Keratinocyte (primary cell): ENCODE measurements at regions not wholly inside any gene's neighbourhood (a gene's known extent, or its start where the extent isn't known, plus 50 kb on each side); places are given as distances from the start of the nearest gene placed in this dataset.

Experiments
- DNase-seq: peaks from one replicate; pipeline ENCODE4 v3.0.0-alpha.2; 2011; ENCODE audit warnings: low read depth, missing footprints, low spot score
- FAIRE-seq: peaks from 2 replicates; lab custom pipeline; 2011; peaks lifted over from hg19 to GRCh38; lab: Jason Lieb, UNC
- H2AFZ ChIP-seq: 2 replicates; pipeline ENCODE4 v1.6.0; 2012; ENCODE audit warnings: low read length, control low read depth, inconsistent platforms; ENCODE audit not compliant: control insufficient read depth
- H3K27ac ChIP-seq: 2 replicates; pipeline ENCODE4 v1.5.1; 2011; ENCODE audit warnings: low read length; ENCODE audit not compliant: control insufficient read depth, insufficient read depth
- H3K27me3 ChIP-seq: 3 replicates; pipeline ENCODE4 v1.6.0; 2011; ENCODE audit warnings: low read length; ENCODE audit not compliant: control insufficient read depth, insufficient read depth; ENCODE audit errors: extremely low read depth
- H3K36me3 ChIP-seq, 2 experiments: 2 replicates in 1 of 2; 3 replicates in 1 of 2; pipeline ENCODE4 v1.5.1; 2011; ENCODE audit warnings: low read length in 2 of 2, mild to moderate bottlenecking in 1 of 2; ENCODE audit not compliant: control insufficient read depth in 2 of 2, insufficient read depth in 2 of 2; ENCODE audit errors: extremely low read depth in 1 of 2
- H3K4me1 ChIP-seq: 3 replicates; pipeline ENCODE4 v1.5.1; 2011; ENCODE audit warnings: low read length; ENCODE audit not compliant: control insufficient read depth, insufficient read depth; ENCODE audit errors: extremely low read depth
- H3K4me2 ChIP-seq: 3 replicates; pipeline ENCODE4 v1.6.0; 2011; ENCODE audit warnings: low read depth, low read length; ENCODE audit not compliant: control insufficient read depth, insufficient read depth; ENCODE audit errors: extremely low read depth
- H3K4me3 ChIP-seq, 3 experiments: fragments of 200-600 bp in 1 of 3; sonication (generic) in 1 of 3; 2 replicates in 2 of 3; 3 replicates in 1 of 3; pipeline ENCODE4 v1.5.1; 2011 to 2016; ENCODE audit warnings: low read length in 3 of 3, mild to moderate bottlenecking in 3 of 3, control low read depth in 2 of 3, inconsistent platforms in 1 of 3, low read depth in 1 of 3, mixed read lengths in 1 of 3, mixed run types in 1 of 3, moderate library complexity in 1 of 3; ENCODE audit not compliant: control insufficient read depth in 2 of 3, insufficient read depth in 2 of 3; ENCODE audit errors: extremely low read depth in 1 of 3
- H3K79me2 ChIP-seq: 2 replicates; pipeline ENCODE4 v1.6.0; 2012; ENCODE audit warnings: low read length; ENCODE audit not compliant: control insufficient read depth, insufficient read depth
- H3K9ac ChIP-seq: 3 replicates; pipeline ENCODE4 v1.6.0; 2011; ENCODE audit warnings: low read length; ENCODE audit not compliant: control insufficient read depth, insufficient read depth; ENCODE audit errors: extremely low read depth
- H3K9me1 ChIP-seq: 3 replicates; pipeline ENCODE4 v1.6.0; 2011; ENCODE audit warnings: low read length; ENCODE audit not compliant: control insufficient read depth, insufficient read depth; ENCODE audit errors: extremely low read depth
- H3K9me3 ChIP-seq: 2 replicates; pipeline ENCODE4 v1.5.1; 2012; ENCODE audit warnings: low read depth, low read length; ENCODE audit not compliant: control insufficient read depth
- H4K20me1 ChIP-seq: 3 replicates; pipeline ENCODE4 v1.6.0; 2011; ENCODE audit warnings: low read length; ENCODE audit not compliant: control insufficient read depth, insufficient read depth; ENCODE audit errors: extremely low read depth
- EZH2 ChIP-seq: IDR thresholded peaks from one replicate; pipeline ENCODE4 v1.6.1; 2012; ENCODE audit warnings: inconsistent platforms, mild to moderate bottlenecking, low read length, moderate library complexity
- dilution Hi-C: fragments of 300-500 bp; cut with MboI; formaldehyde crosslinking; loops from one replicate; pipeline ENCODE4 v1.7.0; 2020; ENCODE audit warnings: low sequenced_read_pairs; ENCODE audit not compliant: extremely low pct_ligation_motif_present
- TF ChIP-seq, protein P1 (sequence below), 3 experiments: IDR thresholded peaks in 1 of 3; conservative IDR thresholded peaks in 1 of 3; optimal IDR thresholded peaks in 1 of 3; 2 replicates in 2 of 3; 3 replicates in 1 of 3; pipeline versions ENCODE3 to v1.5.1; 2011; ENCODE audit warnings: low read length in 3 of 3, mild to moderate bottlenecking in 3 of 3, moderate library complexity in 2 of 3, control low read depth in 1 of 3, inconsistent platforms in 1 of 3; ENCODE audit not compliant: insufficient read depth in 2 of 3; ENCODE audit errors: extremely low read depth in 1 of 3

DNA sequence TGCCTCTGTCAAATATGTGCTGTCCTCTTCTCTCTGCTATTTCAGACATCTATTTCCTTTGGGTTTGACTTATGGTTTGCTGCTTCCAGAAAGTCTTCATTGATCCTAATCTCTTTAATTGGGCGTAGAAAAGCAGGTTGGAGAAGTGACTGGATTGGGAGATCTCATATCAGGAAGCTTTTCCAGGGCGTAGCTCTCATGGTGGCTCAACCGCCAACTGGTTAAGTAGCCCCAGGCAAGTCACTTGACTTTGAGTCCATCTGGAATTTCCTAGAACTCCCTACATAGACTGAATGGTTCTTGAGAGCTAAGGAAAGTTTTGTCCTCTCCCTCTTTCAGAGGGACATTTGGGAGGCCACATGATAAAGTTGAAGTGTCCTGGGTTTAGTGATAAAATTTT, 192.3 kb upstream of the GLRA1 start:
- no peaks in the 10 kb centered on the region for H3K36me3 ChIP-seq
- no peak overlapping the region for H3K27ac ChIP-seq
- DNase-seq: no peak
- H3K4me2 ChIP-seq: no peak overlapping the region
- H3K9ac ChIP-seq: no peak overlapping the region
- H3K9me1 ChIP-seq: no peaks in the 10 kb centered on the region
- TF ChIP-seq EZH2: no peak
- no peak overlapping the region for H3K4me3 ChIP-seq
- no peaks in the 10 kb centered on the region for H3K4me1 ChIP-seq
- no peak for FAIRE-seq
- no peaks in the 10 kb centered on the region for H3K27me3 ChIP-seq
- H4K20me1 ChIP-seq: no peaks in the 10 kb centered on the region
- no peaks in the 10 kb centered on the region for H3K79me2 ChIP-seq
- H2AFZ ChIP-seq: no peak overlapping the region
- dilution Hi-C loops: no loop called here
- no peaks in the 10 kb centered on the region for H3K9me3 ChIP-seq

- H3K9me3 ChIP-seq: no peaks in the 10 kb centered on the region
- FAIRE-seq (no peak), DNase-seq (no peak)
- no peak overlapping the region for H3K9ac ChIP-seq
- H3K4me2 ChIP-seq: no peak overlapping the region
- no peaks in the 10 kb centered on the region for H3K4me1 ChIP-seq
- H3K4me3 ChIP-seq: no peak overlapping the region
- no peaks in the 10 kb centered on the region for H3K27me3 ChIP-seq
- dilution Hi-C loops: no loop called here
- H3K36me3 ChIP-seq: no peaks in the 10 kb centered on the region
- no peak overlapping the region for H3K27ac ChIP-seq
- H2AFZ ChIP-seq: no peak overlapping the region
- H3K9me1 ChIP-seq: no peaks in the 10 kb centered on the region
- TF ChIP-seq EZH2: no peak
- TF ChIP-seq, protein P1, sequence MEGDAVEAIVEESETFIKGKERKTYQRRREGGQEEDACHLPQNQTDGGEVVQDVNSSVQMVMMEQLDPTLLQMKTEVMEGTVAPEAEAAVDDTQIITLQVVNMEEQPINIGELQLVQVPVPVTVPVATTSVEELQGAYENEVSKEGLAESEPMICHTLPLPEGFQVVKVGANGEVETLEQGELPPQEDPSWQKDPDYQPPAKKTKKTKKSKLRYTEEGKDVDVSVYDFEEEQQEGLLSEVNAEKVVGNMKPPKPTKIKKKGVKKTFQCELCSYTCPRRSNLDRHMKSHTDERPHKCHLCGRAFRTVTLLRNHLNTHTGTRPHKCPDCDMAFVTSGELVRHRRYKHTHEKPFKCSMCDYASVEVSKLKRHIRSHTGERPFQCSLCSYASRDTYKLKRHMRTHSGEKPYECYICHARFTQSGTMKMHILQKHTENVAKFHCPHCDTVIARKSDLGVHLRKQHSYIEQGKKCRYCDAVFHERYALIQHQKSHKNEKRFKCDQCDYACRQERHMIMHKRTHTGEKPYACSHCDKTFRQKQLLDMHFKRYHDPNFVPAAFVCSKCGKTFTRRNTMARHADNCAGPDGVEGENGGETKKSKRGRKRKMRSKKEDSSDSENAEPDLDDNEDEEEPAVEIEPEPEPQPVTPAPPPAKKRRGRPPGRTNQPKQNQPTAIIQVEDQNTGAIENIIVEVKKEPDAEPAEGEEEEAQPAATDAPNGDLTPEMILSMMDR (optimal IDR thresholded peaks at IDR 0.05 in 1 of 3, IDR thresholded peaks at IDR 0.05 in 1 of 3, conservative IDR thresholded peaks at IDR 0.05 in 1 of 3; ENCODE audit: extremely low read depth in 1 of 3, insufficient read depth in 2 of 3, low read length in 3 of 3): no peak
- no peaks in the 10 kb centered on the region for H3K79me2 ChIP-seq
- no peaks in the 10 kb centered on the region for H4K20me1 ChIP-seq
These were observed 188.8 kb upstream of the GLRA1 start for GRCh38 chr5:152113401-152113800.

- no peak overlapping the region for H3K9ac ChIP-seq
- H4K20me1 ChIP-seq: no peaks in the 10 kb centered on the region
- no peak overlapping the region for H3K4me2 ChIP-seq
- no peak for DNase-seq
- no peak for FAIRE-seq
- no peaks in the 10 kb centered on the region for H3K4me1 ChIP-seq
- no peaks in the 10 kb centered on the region for H3K79me2 ChIP-seq
- H2AFZ ChIP-seq: no peak overlapping the region
- no peak for TF ChIP-seq EZH2
- TF ChIP-seq, protein P1 (optimal IDR thresholded peaks at IDR 0.05 in 1 of 3, IDR thresholded peaks at IDR 0.05 in 1 of 3, conservative IDR thresholded peaks at IDR 0.05 in 1 of 3; ENCODE audit: extremely low read depth in 1 of 3, insufficient read depth in 2 of 3, low read length in 3 of 3): no peak
- H3K27ac ChIP-seq: no peak overlapping the region
- no peak overlapping the region for H3K4me3 ChIP-seq
- no peaks in the 10 kb centered on the region for H3K9me1 ChIP-seq
- no peaks in the 10 kb centered on the region for H3K36me3 ChIP-seq
- dilution Hi-C loops: no loop called here
- H3K9me3 ChIP-seq: no peaks in the 10 kb centered on the region
- H3K27me3 ChIP-seq: no peaks in the 10 kb centered on the region
These were observed 182.6 kb upstream of the GLRA1 start for GRCh38 chr5:152107220-152107619.
